Kidney (tissue), 13 donors: ENCODE measurements at regions not wholly inside any gene's neighbourhood (a gene's known extent, or its start where the extent isn't known, plus 50 kb on each side); places are given as distances from the start of the nearest gene placed in this dataset.

Experiments
- DNase-seq, 5 donors: peaks; one replicate each; pipeline ENCODE4 v3.0.0-alpha.2; 2013 to 2020
- FAIRE-seq: peaks from 2 replicates; lab custom pipeline; 2012; peaks lifted over from hg19 to GRCh38; lab: Jason Lieb, UNC
- H3K27ac ChIP-seq, 2 donors: one replicate each; pipeline ENCODE4 v1.7.0; 2013; ENCODE audit warnings: low read depth in 2 of 2, low read length in 2 of 2, inconsistent platforms in 1 of 2
- H3K27me3 ChIP-seq: one replicate; pipeline ENCODE4 v1.7.1; 2013; ENCODE audit warnings: low read length, inconsistent platforms; ENCODE audit not compliant: control insufficient read depth, insufficient read depth
- H3K36me3 ChIP-seq, 3 donors: one replicate each; pipeline versions ENCODE4 v1.7.0 to v1.7.1; 2013; ENCODE audit warnings: low read length in 3 of 3, control low read depth in 1 of 3, inconsistent platforms in 1 of 3; ENCODE audit not compliant: insufficient read depth in 3 of 3, control insufficient read depth in 2 of 3
- H3K4me1 ChIP-seq, 3 donors: one replicate each; pipeline versions ENCODE4 v1.7.0 to v1.7.1; 2013; ENCODE audit warnings: low read length in 3 of 3, inconsistent platforms in 1 of 3, low read depth in 1 of 3; ENCODE audit not compliant: control insufficient read depth in 2 of 3, insufficient read depth in 2 of 3
- H3K4me3 ChIP-seq, 3 donors: one replicate each; pipeline versions ENCODE4 v1.7.0 to v1.8.1; 2013; ENCODE audit warnings: low read length in 3 of 3, control low read depth in 1 of 3, inconsistent platforms in 1 of 3
- H3K9ac ChIP-seq, 3 donors: one replicate each; pipeline versions ENCODE4 v1.7.0 to v1.7.1; 2013; ENCODE audit warnings: low read length in 3 of 3, control low read depth in 1 of 3, inconsistent platforms in 1 of 3
- H3K9me3 ChIP-seq, 3 donors: one replicate each; pipeline versions ENCODE4 v1.7.0 to v1.7.1; 2013; ENCODE audit warnings: low read length in 3 of 3, control low read depth in 1 of 3, inconsistent platforms in 1 of 3; ENCODE audit not compliant: control insufficient read depth in 2 of 3, insufficient read depth in 1 of 3
- intact Hi-C: fragments of 100-400 bp; cut with DNase I; formaldehyde crosslinking; loops from one replicate; pipeline ENCODE4 v1.11.1; 2022
- TF ChIP-seq, protein P1 (sequence below): IDR thresholded peaks from 3 replicates; pipeline ENCODE4 v1.5.1; 2012; ENCODE audit warnings: mild to moderate bottlenecking, moderate library complexity, borderline replicate concordance; ENCODE audit not compliant: insufficient read depth; ENCODE audit errors: extremely low read depth
- donor health status: control.
- donor health status: control.
- donor health status: control.
- donor health status: control.
- donor health status: control.
- donor health status: DM: yes; HTN: yes; CAD: no.
- donor health status: Normal renal cell carcinoma (clear cell type).

- Histone ChIP-seq H3K4me1 (no peaks in the 10 kb centered on the region), H3K27ac (no peak overlapping the region), H3K9me3 (no peaks in the 10 kb centered on the region), H3K4me3 (no peak overlapping the region), H3K9ac (no peak overlapping the region), H3K27me3 (no peaks in the 10 kb centered on the region), H3K36me3 (no peaks in the 10 kb centered on the region)
- no peak for FAIRE-seq
- TF ChIP-seq, protein P1, sequence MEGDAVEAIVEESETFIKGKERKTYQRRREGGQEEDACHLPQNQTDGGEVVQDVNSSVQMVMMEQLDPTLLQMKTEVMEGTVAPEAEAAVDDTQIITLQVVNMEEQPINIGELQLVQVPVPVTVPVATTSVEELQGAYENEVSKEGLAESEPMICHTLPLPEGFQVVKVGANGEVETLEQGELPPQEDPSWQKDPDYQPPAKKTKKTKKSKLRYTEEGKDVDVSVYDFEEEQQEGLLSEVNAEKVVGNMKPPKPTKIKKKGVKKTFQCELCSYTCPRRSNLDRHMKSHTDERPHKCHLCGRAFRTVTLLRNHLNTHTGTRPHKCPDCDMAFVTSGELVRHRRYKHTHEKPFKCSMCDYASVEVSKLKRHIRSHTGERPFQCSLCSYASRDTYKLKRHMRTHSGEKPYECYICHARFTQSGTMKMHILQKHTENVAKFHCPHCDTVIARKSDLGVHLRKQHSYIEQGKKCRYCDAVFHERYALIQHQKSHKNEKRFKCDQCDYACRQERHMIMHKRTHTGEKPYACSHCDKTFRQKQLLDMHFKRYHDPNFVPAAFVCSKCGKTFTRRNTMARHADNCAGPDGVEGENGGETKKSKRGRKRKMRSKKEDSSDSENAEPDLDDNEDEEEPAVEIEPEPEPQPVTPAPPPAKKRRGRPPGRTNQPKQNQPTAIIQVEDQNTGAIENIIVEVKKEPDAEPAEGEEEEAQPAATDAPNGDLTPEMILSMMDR, result no peak
- DNase-seq, result no peak
- intact Hi-C loops, result no loop called here
These were observed 72.4 kb upstream of the TBL1X start for GRCh38 chrX:9392445-9392844.

GRCh38 chrX:9393571-9393970, 71.3 kb upstream of the TBL1X start:
- FAIRE-seq (no peak), DNase-seq (no peak)
- H3K9me3 ChIP-seq, result no peaks in the 10 kb centered on the region
- no peaks in the 10 kb centered on the region for H3K27me3 ChIP-seq
- no peak overlapping the region for H3K9ac ChIP-seq
- no peaks in the 10 kb centered on the region for H3K36me3 ChIP-seq
- H3K4me3 ChIP-seq, result no peak overlapping the region
- TF ChIP-seq, protein P1, result no peak
- no peaks in the 10 kb centered on the region for H3K4me1 ChIP-seq
- H3K27ac ChIP-seq, result no peak overlapping the region
- intact Hi-C loops, result no loop called here

DNA sequence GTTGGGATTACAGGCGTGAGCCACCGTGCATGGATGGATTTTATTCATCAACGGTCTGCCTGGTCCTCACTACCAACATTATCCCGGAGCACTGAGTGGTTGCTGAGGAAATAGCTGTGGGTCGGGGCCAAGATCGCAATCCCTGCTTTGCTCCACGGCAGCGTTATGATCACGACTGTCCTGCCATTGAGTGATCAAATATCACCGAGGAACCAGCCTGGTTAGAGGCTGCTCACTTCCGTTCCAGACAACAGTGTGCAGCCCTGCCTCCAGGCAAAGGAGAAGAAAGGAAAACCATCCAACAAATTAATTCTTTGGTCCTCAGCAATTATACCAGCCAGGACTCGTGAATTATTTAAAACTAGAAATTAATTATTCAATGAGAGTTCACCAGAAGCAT, 70.6 kb upstream of the TBL1X start:
- no peaks in the 10 kb centered on the region for H3K36me3 ChIP-seq
- DNase-seq (no peak), FAIRE-seq (no peak)
- H3K27ac ChIP-seq, result no peak overlapping the region
- no peak overlapping the region for H3K9ac ChIP-seq
- intact Hi-C loops, result no loop called here
- TF ChIP-seq, protein P1, result no peak
- H3K4me1 ChIP-seq, result no peaks in the 10 kb centered on the region
- H3K27me3 ChIP-seq, result no peaks in the 10 kb centered on the region
- no peak overlapping the region for H3K4me3 ChIP-seq
- no peaks in the 10 kb centered on the region for H3K9me3 ChIP-seq

DNA sequence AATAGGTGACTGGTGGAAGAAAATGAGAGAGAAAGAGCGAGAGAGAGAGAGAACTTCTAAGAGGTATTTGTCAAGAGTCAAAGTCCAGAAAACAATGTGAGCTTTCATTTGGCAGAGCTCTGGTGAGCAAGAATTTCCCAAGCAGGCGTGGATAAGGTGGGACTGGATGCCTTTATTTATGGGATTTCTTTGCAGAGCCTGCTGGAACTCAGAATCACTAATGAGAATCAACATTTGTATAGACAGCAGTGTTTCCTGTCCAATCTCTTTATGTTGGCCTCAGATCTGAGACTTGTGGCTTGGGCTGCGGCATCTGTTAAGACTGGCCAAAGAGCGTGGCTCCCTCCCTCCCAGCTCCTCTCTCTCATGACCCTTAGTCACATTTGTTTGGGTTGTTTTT, 67.9 kb upstream of the TBL1X start:
- no peak overlapping the region for H3K4me3 ChIP-seq
- FAIRE-seq (no peak), DNase-seq (peak in 3 of 5 donors; percentile 10 to 50 (median 29))
- no peaks in the 10 kb centered on the region for H3K27me3 ChIP-seq
- no peak overlapping the region for H3K27ac ChIP-seq
- no peak overlapping the region for H3K9ac ChIP-seq
- no peaks in the 10 kb centered on the region for H3K36me3 ChIP-seq
- no peaks in the 10 kb centered on the region for H3K4me1 ChIP-seq
- intact Hi-C loops, result no loop called here
- no peaks in the 10 kb centered on the region for H3K9me3 ChIP-seq
- TF ChIP-seq, protein P1, result no peak
